K562 (cell line): ENCODE measurements at regions not wholly inside any gene's neighbourhood (a gene's known extent, or its start where the extent isn't known, plus 50 kb on each side); places are given as distances from the start of the nearest gene placed in this dataset.

Experiments
- ATAC-seq: fragments of 200-7000 bp; cut with Tn5 transposase; 3 replicates; pipeline ENCODE4 v1.9.1; 2020; ENCODE audit warnings: moderate library complexity
- BruUV-seq: library from RNA; stranded (reverse); fragments of 400-500 nt; replicated peaks from 2 replicates; lab custom pipeline; 2021; lab: Mats Ljungman, UMichigan
- CTCF ChIA-PET: fragments of 300-600 bp; formaldehyde crosslinking; extraction: SDS; loops from one replicate; lab custom pipeline; 2021; ENCODE audit warnings: low intra/inter-chr PET ratio; lab: Yijun Ruan, JAX
- POLR2A ChIA-PET: fragments of 300-600, 350-650 bp; sonication (Branson Sonifier 250); formaldehyde crosslinking; extraction: SDS; loops from one replicate; lab custom pipeline; 2021; ENCODE audit warnings: antibody characterized with exemption, inconsistent platforms; lab: Yijun Ruan, JAX
- DNase-seq, 4 experiments: peaks; one replicate each; pipeline versions ENCODE4 v3.0.0 to v3.0.0-alpha.2; 2011 to 2018; ENCODE audit warnings: low spot score in 3 of 4, mixed read lengths in 3 of 4; ENCODE audit errors: extremely low read depth in 1 of 4
- FAIRE-seq: peaks from 2 replicates; lab custom pipeline; 2011; peaks lifted over from hg19 to GRCh38; lab: Jason Lieb, UNC
- H2AFZ ChIP-seq: 2 replicates; pipeline ENCODE4 v1.6.0; 2011; ENCODE audit warnings: low read depth, low read length, control low read depth, inconsistent platforms
- H3K27ac ChIP-seq: fragments of 200-600 bp; 3 replicates; pipeline ENCODE4 v1.8.0; 2011; ENCODE audit warnings: low read depth, mild to moderate bottlenecking, control low read depth, inconsistent platforms, low read length, moderate library complexity, mixed read lengths; ENCODE audit errors: extremely low read depth
- H3K27me3 ChIP-seq, 2 experiments: fragments of 300-600 bp in 1 of 2; 2 replicates in 1 of 2; 3 replicates in 1 of 2; pipeline versions ENCODE4 v1.6.0 to v1.8.0; 2011; ENCODE audit warnings: inconsistent platforms in 2 of 2, low read length in 2 of 2, mild to moderate bottlenecking in 1 of 2, mixed read lengths in 1 of 2, moderate library complexity in 1 of 2; ENCODE audit not compliant: control insufficient read depth in 2 of 2, insufficient read depth in 2 of 2
- H3K36me3 ChIP-seq: fragments of 300-600 bp; 3 replicates; pipeline ENCODE4 v1.8.0; 2011; ENCODE audit warnings: mild to moderate bottlenecking, low read length, inconsistent platforms; ENCODE audit not compliant: control insufficient read depth, insufficient read depth
- H3K4me1 ChIP-seq, 2 experiments: fragments of 200-600 bp in 1 of 2; replicated peaks in 1 of 2; 2 replicates in 1 of 2; 3 replicates in 1 of 2; pipeline versions ENCODE4 v1.5.1 to v1.8.0; 2011; ENCODE audit warnings: inconsistent platforms in 2 of 2, low read length in 2 of 2, mild to moderate bottlenecking in 1 of 2, mixed read lengths in 1 of 2, moderate library complexity in 1 of 2; ENCODE audit not compliant: control insufficient read depth in 2 of 2, insufficient read depth in 2 of 2
- H3K4me2 ChIP-seq: 2 replicates; pipeline ENCODE4 v1.6.1; 2011; ENCODE audit warnings: low read length, control low read depth, inconsistent platforms, mixed read lengths; ENCODE audit not compliant: insufficient read depth
- H3K4me3 ChIP-seq: fragments of 200-600 bp; sonication (generic), shearing (Covaris generic); 2 replicates; pipeline ENCODE4 v1.5.1; 2016; ENCODE audit warnings: control low read depth, inconsistent platforms
- H3K79me2 ChIP-seq: fragments of 200-600 bp; 3 replicates; pipeline ENCODE4 v1.8.0; 2011; ENCODE audit warnings: low read length, inconsistent platforms; ENCODE audit not compliant: control insufficient read depth, insufficient read depth
- H3K9ac ChIP-seq, 2 experiments: 2 replicates each; pipeline versions ENCODE4 v1.6.0 to v1.6.1; 2011; ENCODE audit warnings: low read depth in 2 of 2, low read length in 2 of 2, control low read depth in 1 of 2, inconsistent platforms in 1 of 2, mild to moderate bottlenecking in 1 of 2, mixed read lengths in 1 of 2; ENCODE audit not compliant: insufficient read depth in 1 of 2
- H3K9me1 ChIP-seq: one replicate; pipeline ENCODE4 v1.6.0; 2011; ENCODE audit warnings: inconsistent platforms, mild to moderate bottlenecking, low read length, moderate library complexity; ENCODE audit not compliant: control insufficient read depth, insufficient read depth
- H3K9me3 ChIP-seq: replicated peaks from 2 replicates; pipeline ENCODE4 v1.5.1; 2011; ENCODE audit warnings: low read depth, low read length, inconsistent platforms; ENCODE audit not compliant: control insufficient read depth, insufficient read depth
- H4K20me1 ChIP-seq: replicated peaks from 2 replicates; pipeline ENCODE4 v1.6.1; 2011; ENCODE audit warnings: low read length, inconsistent platforms, mixed read lengths; ENCODE audit not compliant: control insufficient read depth, insufficient read depth
- AFF1 ChIP-seq, 2 experiments: fragments of 450-650 bp; IDR thresholded peaks; 2 replicates each; pipeline ENCODE4 v1.6.1; 2018; ENCODE audit warnings: mild to moderate bottlenecking in 2 of 2, low read depth in 1 of 2; ENCODE audit not compliant: partially characterized antibody in 2 of 2
- ARID3B ChIP-seq: fragments of 250-450 bp; sonication (Bioruptor Pico); IDR thresholded peaks from 2 replicates; pipeline ENCODE4 v1.4.0; 2020; ENCODE audit warnings: borderline replicate concordance
- BDP1 ChIP-seq: IDR thresholded peaks from 3 replicates; pipeline ENCODE4 v1.6.1; 2011; ENCODE audit not compliant: insufficient read length, insufficient read depth
- GATAD2B ChIP-seq: fragments of 450-650 bp; IDR thresholded peaks from 2 replicates; pipeline ENCODE4 v1.6.1; 2017; ENCODE audit warnings: mild to moderate bottlenecking, borderline replicate concordance
- MAFG ChIP-seq: fragments of 450-650 bp; conservative IDR thresholded peaks from 2 replicates; pipeline ENCODE4 v1.6.1; 2016; ENCODE audit warnings: missing genetic modification characterization, missing compliant biosample characterization
- MECOM ChIP-seq: fragments of 250-450 bp; sonication (Bioruptor Pico); IDR thresholded peaks from 2 replicates; pipeline ENCODE4 v1.8.0; 2022; ENCODE audit warnings: inconsistent platforms
- SETDB1 ChIP-seq: IDR thresholded peaks from one replicate; pipeline ENCODE4 v1.6.1; 2012; ENCODE audit warnings: low read length, control low read depth, inconsistent platforms
- SPI1 ChIP-seq: IDR thresholded peaks from 2 replicates; pipeline ENCODE4 v1.6.1; 2011; ENCODE audit warnings: low read depth, low read length, control low read depth, borderline replicate concordance
- SRSF3 ChIP-seq: fragments of 200-400 bp; formaldehyde crosslinking; IDR thresholded peaks from 2 replicates; pipeline ENCODE4 v1.6.1; 2016; ENCODE audit warnings: mild to moderate bottlenecking, low read length, moderate library complexity; ENCODE audit not compliant: insufficient read depth
- WGBS: fragments of 100-300 bp; shearing (Covaris generic); methylation state at CpG from one replicate; pipeline ENCODE4 v1.1.6; 2016; ENCODE audit warnings: low coverage, mixed read lengths; ENCODE audit not compliant: insufficient coverage; ENCODE audit errors: missing lambda C conversion rate; 5-methylcytosine and 5-hydroxymethylcytosine counted together
- in situ Hi-C: fragments of 300-500 bp; cut with MboI; formaldehyde crosslinking; loops from 4 replicates; pipeline ENCODE4 v1.15.0; 2018; ENCODE audit warnings: inconsistent platforms, mixed read lengths
- intact Hi-C: fragments of 100-400 bp; cut with micrococcal nuclease; formaldehyde crosslinking; loops from 2 replicates; pipeline ENCODE4 v1.14.2; 2022

GRCh38 chr1:30108186-30108585 lies 615.2 kb downstream of the MATN1 start:
- ATAC-seq (no peak), FAIRE-seq (no peak), DNase-seq (no peak)
- no peaks in the 10 kb centered on the region; a peak in 1 of 5 replicates for H3K4me1 ChIP-seq
- peaks cover 17 to 35% of the 10 kb centered on the region in 2 experiments for H3K27me3 ChIP-seq
- peaks cover 7% of the 10 kb centered on the region; the same call in 1 of the 2 replicates for H4K20me1 ChIP-seq
- H3K27ac ChIP-seq = no peak overlapping the region
- POLR2A ChIA-PET = interaction anchor here (0.6 kb wide), 1 partner anchor 16 kb away, joined by 3 read pairs; no protein-coding TSS in a partner anchor
- H2AFZ ChIP-seq = no peak overlapping the region
- H3K4me2 ChIP-seq = no peak overlapping the region
- H3K79me2 ChIP-seq = no peaks in the 10 kb centered on the region
- WGBS = 0% methylated on average over 4 of the region's 4 CpGs
- intact Hi-C loops (loop anchor here (10.0 kb wide), 1 partner anchor 743 kb away; no protein-coding TSS in a partner anchor), in situ Hi-C loops (loop anchor here (10.0 kb wide), 1 partner anchor 873 kb away; the partner anchor contains the start of genes MECR and PTPRU)
- no peak overlapping the region for H3K9ac ChIP-seq
- CTCF ChIA-PET = no interaction called here
- no peaks in the 10 kb centered on the region for H3K9me1 ChIP-seq
- BruUV-seq = no TSS peak
- H3K36me3 ChIP-seq = no peaks in the 10 kb centered on the region
- no peak overlapping the region for H3K4me3 ChIP-seq
- peak; percentile 68; the same call in 1 of the 2 replicates for TF ChIP-seq SPI1
- no peak for TF ChIP-seq GATAD2B
- no peaks in the 10 kb centered on the region for H3K9me3 ChIP-seq

GRCh38 chr1:30106125-30106524 lies 617.3 kb downstream of the MATN1 start:
- peaks cover 13 to 38% of the 10 kb centered on the region in 2 experiments for H3K27me3 ChIP-seq
- H2AFZ ChIP-seq = no peak overlapping the region
- H3K4me3 ChIP-seq = no peak overlapping the region
- no peaks in the 10 kb centered on the region for H3K36me3 ChIP-seq
- peaks cover 7% of the 10 kb centered on the region; the same call in 1 of the 2 replicates for H4K20me1 ChIP-seq
- WGBS = 1% methylated on average over 8 of the region's 8 CpGs
- H3K9ac ChIP-seq = no peak overlapping the region
- in situ Hi-C loops = loop anchor here (10.0 kb wide), 1 partner anchor 871 kb away; the partner anchor contains the start of genes MECR and PTPRU
- ATAC-seq (peak; percentile 97), DNase-seq (peak; percentile 65 to 81 (median 75)), FAIRE-seq (peak; percentile 83)
- H3K27ac ChIP-seq = no peak overlapping the region
- no peak overlapping the region for H3K4me2 ChIP-seq
- no peaks in the 10 kb centered on the region for H3K9me3 ChIP-seq
- ChIA-PET CTCF (no interaction called here), POLR2A (no interaction called here)
- no peaks in the 10 kb centered on the region; a peak in 1 of 5 replicates for H3K4me1 ChIP-seq
- H3K79me2 ChIP-seq = no peaks in the 10 kb centered on the region
- no TSS peak for BruUV-seq
- no peaks in the 10 kb centered on the region for H3K9me1 ChIP-seq
- intact Hi-C loops = loop anchor here (10.0 kb wide), 1 partner anchor 741 kb away; no protein-coding TSS in a partner anchor
- TF ChIP-seq ARID3B (CRISPR knock-in tag) = no peak
- no peak for TF ChIP-seq SRSF3
- no peak for TF ChIP-seq MAFG
- no peak for TF ChIP-seq MECOM (CRISPR knock-in tag)
- TF ChIP-seq SETDB1 = no peak
- TF ChIP-seq BDP1 = no peak
- TF ChIP-seq AFF1 (IDR thresholded peaks at IDR 0.05; ENCODE audit: low read depth in 1 of 2, partially characterized antibody in 2 of 2) = no peak
